Endodermal cell (in vitro differentiated cells): ENCODE measurements at regions not wholly inside any gene's neighbourhood (a gene's known extent, or its start where the extent isn't known, plus 50 kb on each side); places are given as distances from the start of the nearest gene placed in this dataset.

Experiments
- DNase-seq: peaks from one replicate; pipeline ENCODE4 v3.0.0-alpha.2; 2017
- H3K27ac ChIP-seq: 2 replicates; pipeline ENCODE4 v1.5.1; 2013; ENCODE audit warnings: mild to moderate bottlenecking, low read depth, low read length, moderate library complexity
- H3K27me3 ChIP-seq: 2 replicates; pipeline ENCODE4 v1.6.1; 2013; ENCODE audit warnings: mild to moderate bottlenecking, low read length, moderate library complexity; ENCODE audit not compliant: insufficient read depth, control insufficient read depth, poor library complexity, severe bottlenecking
- H3K36me3 ChIP-seq: 2 replicates; pipeline ENCODE4 v1.7.0; 2013; ENCODE audit warnings: mild to moderate bottlenecking, low read length, moderate library complexity; ENCODE audit not compliant: control insufficient read depth, insufficient read depth
- H3K4me1 ChIP-seq: one replicate; pipeline ENCODE4 v1.7.0; 2013; ENCODE audit warnings: low read length; ENCODE audit not compliant: control insufficient read depth, insufficient read depth
- H3K4me3 ChIP-seq: 2 replicates; pipeline ENCODE4 v1.5.1; 2013; ENCODE audit warnings: mild to moderate bottlenecking, low read length, moderate library complexity
- H3K9ac ChIP-seq: 2 replicates; pipeline ENCODE4 v1.6.1; 2013; ENCODE audit warnings: mild to moderate bottlenecking, low read length, moderate library complexity; ENCODE audit not compliant: poor library complexity, severe bottlenecking; ENCODE audit errors: extremely low read depth
- H3K9me3 ChIP-seq: 2 replicates; pipeline ENCODE4 v1.6.1; 2013; ENCODE audit warnings: mild to moderate bottlenecking, low read length, moderate library complexity; ENCODE audit not compliant: control insufficient read depth
- H3K27ac Mint-ChIP-seq: 2 replicates; pipeline ENCODE4 v1.8.0; 2020; ENCODE audit warnings: mixed read lengths
- H3K27me3 Mint-ChIP-seq: 2 replicates; pipeline ENCODE4 v1.8.0; 2021; ENCODE audit warnings: mild to moderate bottlenecking, mixed read lengths; ENCODE audit not compliant: insufficient read depth
- H3K36me3 Mint-ChIP-seq: 2 replicates; pipeline ENCODE4 v1.8.0; 2020; ENCODE audit warnings: low read depth, mixed read lengths
- H3K4me1 Mint-ChIP-seq: 2 replicates; pipeline ENCODE4 v1.8.0; 2020; ENCODE audit warnings: mixed read lengths
- H3K4me3 Mint-ChIP-seq: 2 replicates; pipeline ENCODE4 v1.8.0; 2020; ENCODE audit warnings: mild to moderate bottlenecking, moderate library complexity, mixed read lengths
- H3K9me3 Mint-ChIP-seq: 2 replicates; pipeline ENCODE4 v1.8.0; 2020; ENCODE audit warnings: mild to moderate bottlenecking, mixed read lengths
- WGBS, 2 experiments: methylation state at CpG; one replicate each; pipeline versions ENCODE4 v1.1.5 to v1.1.7; 2013; ENCODE audit warnings: missing lambda C conversion rate in 2 of 2, mixed read lengths in 1 of 2; ENCODE audit not compliant: insufficient coverage in 1 of 2, insufficient read length in 1 of 2; 5-methylcytosine and 5-hydroxymethylcytosine counted together
- TF ChIP-seq, protein P1 (sequence below): fragments of 200-600 bp; sonication (generic); conservative IDR thresholded peaks from 2 replicates; pipeline ENCODE4 v1.5.0; 2021; ENCODE audit warnings: antibody characterized with exemption, mild to moderate bottlenecking

DNA sequence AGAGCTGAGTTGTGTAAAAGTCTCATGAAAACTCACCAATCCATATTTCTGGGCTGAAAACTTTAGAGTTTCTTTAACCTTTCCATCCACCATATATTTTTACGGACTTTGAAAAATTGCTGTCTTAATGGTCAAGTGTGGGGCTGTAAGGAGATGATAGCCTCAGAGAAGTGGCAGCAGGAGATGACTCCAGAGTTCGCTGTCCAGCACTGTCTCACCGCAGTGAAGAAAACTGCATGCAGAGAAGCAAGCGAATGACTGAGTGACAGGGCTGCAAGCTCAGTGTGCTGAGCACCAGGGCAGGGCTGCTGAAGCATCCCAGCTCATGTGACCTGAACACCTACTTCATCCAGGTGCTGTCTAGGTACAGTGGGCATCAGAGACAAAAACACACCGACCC, 564.5 kb downstream of the ACTR3B start:
- TF ChIP-seq, protein P1, sequence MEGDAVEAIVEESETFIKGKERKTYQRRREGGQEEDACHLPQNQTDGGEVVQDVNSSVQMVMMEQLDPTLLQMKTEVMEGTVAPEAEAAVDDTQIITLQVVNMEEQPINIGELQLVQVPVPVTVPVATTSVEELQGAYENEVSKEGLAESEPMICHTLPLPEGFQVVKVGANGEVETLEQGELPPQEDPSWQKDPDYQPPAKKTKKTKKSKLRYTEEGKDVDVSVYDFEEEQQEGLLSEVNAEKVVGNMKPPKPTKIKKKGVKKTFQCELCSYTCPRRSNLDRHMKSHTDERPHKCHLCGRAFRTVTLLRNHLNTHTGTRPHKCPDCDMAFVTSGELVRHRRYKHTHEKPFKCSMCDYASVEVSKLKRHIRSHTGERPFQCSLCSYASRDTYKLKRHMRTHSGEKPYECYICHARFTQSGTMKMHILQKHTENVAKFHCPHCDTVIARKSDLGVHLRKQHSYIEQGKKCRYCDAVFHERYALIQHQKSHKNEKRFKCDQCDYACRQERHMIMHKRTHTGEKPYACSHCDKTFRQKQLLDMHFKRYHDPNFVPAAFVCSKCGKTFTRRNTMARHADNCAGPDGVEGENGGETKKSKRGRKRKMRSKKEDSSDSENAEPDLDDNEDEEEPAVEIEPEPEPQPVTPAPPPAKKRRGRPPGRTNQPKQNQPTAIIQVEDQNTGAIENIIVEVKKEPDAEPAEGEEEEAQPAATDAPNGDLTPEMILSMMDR, result no peak
- Mint-ChIP-seq H3K9me3 (peaks cover 92% of the 10 kb centered on the region), H3K27me3 (no peaks in the 10 kb centered on the region), H3K27ac (no peak overlapping the region), H3K4me1 (no peaks in the 10 kb centered on the region), H3K4me3 (no peak overlapping the region), H3K36me3 (no peaks in the 10 kb centered on the region)
- DNase-seq, result no peak
- H3K4me3 ChIP-seq, result no peak overlapping the region
- no peak overlapping the region for H3K9ac ChIP-seq
- H3K27ac ChIP-seq, result no peak overlapping the region
- H3K9me3 ChIP-seq, result peaks cover 81% of the 10 kb centered on the region
- no peaks in the 10 kb centered on the region for H3K4me1 ChIP-seq
- WGBS, 2 experiments, result 73 to 100% methylated on average over 1 to 5 of the region's 5 CpGs
- H3K36me3 ChIP-seq, result no peaks in the 10 kb centered on the region
- no peaks in the 10 kb centered on the region for H3K27me3 ChIP-seq

DNA sequence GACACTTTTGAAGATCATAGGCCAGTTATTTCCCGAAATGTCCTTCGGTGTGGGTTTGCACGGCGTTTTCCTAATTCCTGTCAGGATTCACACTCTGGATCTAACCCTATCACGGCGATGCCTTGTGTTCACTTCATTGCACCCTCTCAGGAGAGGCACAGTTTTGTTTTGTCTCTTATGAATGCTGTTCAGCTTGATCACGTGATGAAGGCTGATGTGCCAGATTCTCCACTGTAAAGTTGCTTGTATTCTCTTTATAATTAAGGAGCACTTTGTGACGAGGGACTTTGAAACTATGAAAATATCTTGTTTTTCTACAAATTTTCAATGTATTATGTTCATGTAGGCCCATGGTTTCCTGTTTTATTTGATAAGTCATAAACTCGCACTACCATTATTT, 568.1 kb downstream of the ACTR3B start:
- Mint-ChIP-seq H3K4me3 (no peak overlapping the region), H3K36me3 (no peaks in the 10 kb centered on the region), H3K27me3 (no peaks in the 10 kb centered on the region), H3K4me1 (no peaks in the 10 kb centered on the region), H3K27ac (no peak overlapping the region), H3K9me3 (peaks cover 88% of the 10 kb centered on the region)
- DNase-seq, result no peak
- TF ChIP-seq, protein P1, result no peak
- 90 to 92% methylated on average over 6 to 9 of the region's 9 CpGs for WGBS, 2 experiments
- no peak overlapping the region for H3K9ac ChIP-seq
- H3K36me3 ChIP-seq, result no peaks in the 10 kb centered on the region
- no peak overlapping the region for H3K27ac ChIP-seq
- H3K27me3 ChIP-seq, result no peaks in the 10 kb centered on the region
- H3K9me3 ChIP-seq, result peaks cover 78% of the 10 kb centered on the region
- H3K4me3 ChIP-seq, result no peak overlapping the region
- no peaks in the 10 kb centered on the region for H3K4me1 ChIP-seq

DNA sequence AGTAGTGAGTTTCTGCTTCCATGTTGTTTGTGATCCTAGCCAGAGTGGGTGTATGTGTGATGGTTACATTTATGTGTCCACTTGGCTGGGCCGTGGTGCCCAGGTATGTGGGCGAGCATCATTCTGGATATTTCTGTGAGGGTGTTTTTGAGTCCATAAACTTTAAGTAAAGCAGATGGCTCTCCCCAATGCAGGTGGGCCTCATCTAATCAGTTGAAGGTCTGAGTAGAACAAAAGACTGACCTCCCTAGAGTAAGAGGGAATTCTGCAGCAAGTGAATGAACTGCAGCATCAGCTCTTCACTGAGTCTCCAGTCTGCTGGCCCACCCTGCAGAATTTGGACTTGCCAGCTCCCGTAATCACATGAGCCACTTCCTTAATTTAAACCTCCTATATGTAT, 571.9 kb downstream of the ACTR3B start:
- TF ChIP-seq, protein P1, result no peak
- no peaks in the 10 kb centered on the region for H3K4me1 Mint-ChIP-seq
- no peak overlapping the region for H3K27ac ChIP-seq
- H3K36me3 ChIP-seq, result no peaks in the 10 kb centered on the region
- H3K27me3 Mint-ChIP-seq, result no peaks in the 10 kb centered on the region
- WGBS, 2 experiments, result 80 to 100% methylated on average over 2 to 3 of the region's 3 CpGs
- no peaks in the 10 kb centered on the region for H3K36me3 Mint-ChIP-seq
- peaks cover 68% of the 10 kb centered on the region for H3K9me3 ChIP-seq
- H3K9ac ChIP-seq, result no peak overlapping the region
- H3K27ac Mint-ChIP-seq, result no peak overlapping the region
- no peaks in the 10 kb centered on the region for H3K4me1 ChIP-seq
- no peak overlapping the region for H3K4me3 ChIP-seq
- H3K4me3 Mint-ChIP-seq, result no peak overlapping the region
- DNase-seq, result no peak
- H3K27me3 ChIP-seq, result no peaks in the 10 kb centered on the region
- H3K9me3 Mint-ChIP-seq, result peaks cover 88% of the 10 kb centered on the region
